Peyer's patch (tissue), 4 donors: ENCODE measurements at regions not wholly inside any gene's neighbourhood (a gene's known extent, or its start where the extent isn't known, plus 50 kb on each side); places are given as distances from the start of the nearest gene placed in this dataset.

Experiments used
- CTCF ChIP-seq, 6 experiments: fragments of 450-650 bp in 4 of 6; fragments of 200-600 bp in 2 of 6; sonication (generic) in 1 of 6; IDR thresholded peaks; one replicate each; pipeline ENCODE4 v1.5.1; 2017 to 2019; ENCODE audit warnings: antibody characterized with exemption in 6 of 6, mild to moderate bottlenecking in 3 of 6, moderate library complexity in 1 of 6
- POLR2A ChIP-seq, 2 donors: fragments of 450-650 bp; IDR thresholded peaks; one replicate each; pipeline ENCODE4 v1.5.1; 2017; ENCODE audit warnings: antibody characterized with exemption in 2 of 2, mild to moderate bottlenecking in 2 of 2, moderate library complexity in 2 of 2

- TF ChIP-seq POLR2A (IDR thresholded peaks at IDR 0.05) = no peak
- no peak for TF ChIP-seq CTCF (IDR thresholded peaks at IDR 0.05)
Measured at GRCh38 chr14:51351997-51352396, 112.0 kb downstream of the TMX1 start.
